ENCODE measurements at regions not wholly inside any gene's neighbourhood (a gene's known extent, or its start where the extent isn't known, plus 50 kb on each side); places are given as distances from the start of the nearest gene placed in this dataset.
"Not testable (repeated sequence)": the region's sequence is repeated elsewhere in the genome, so short reads cannot be mapped to it uniquely, and the experiment has no call there.

DNA sequence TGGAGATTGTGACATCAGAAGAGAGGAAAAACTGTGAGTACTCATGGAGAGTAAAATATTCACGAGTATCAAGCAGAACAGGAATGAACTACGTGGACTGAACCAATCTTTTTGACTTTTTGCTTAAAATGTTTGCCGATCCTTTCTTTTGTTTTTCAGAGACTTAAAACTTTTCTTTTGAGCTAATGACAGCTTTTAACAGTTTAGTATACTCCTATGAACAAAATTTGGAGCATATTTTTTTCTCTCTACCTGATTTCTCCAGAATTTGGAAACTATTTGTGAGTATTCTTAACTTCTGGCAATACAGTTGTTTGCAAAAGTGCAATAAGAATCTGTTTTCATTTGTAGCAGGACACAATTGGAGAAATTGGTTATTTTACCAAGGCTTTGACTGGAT is 786.3 kb downstream of the SORCS1 start:
- Histone ChIP-seq H3K9me3 (no peaks in the 10 kb centered on the region), H3K36me3 (no peaks in the 10 kb centered on the region), H3K4me3 (ENCODE audit: low read depth, low read length) (no peak overlapping the region), H3K4me1 (no peaks in the 10 kb centered on the region), H3K27me3 (no peaks in the 10 kb centered on the region)
- TF ChIP-seq, protein P1, sequence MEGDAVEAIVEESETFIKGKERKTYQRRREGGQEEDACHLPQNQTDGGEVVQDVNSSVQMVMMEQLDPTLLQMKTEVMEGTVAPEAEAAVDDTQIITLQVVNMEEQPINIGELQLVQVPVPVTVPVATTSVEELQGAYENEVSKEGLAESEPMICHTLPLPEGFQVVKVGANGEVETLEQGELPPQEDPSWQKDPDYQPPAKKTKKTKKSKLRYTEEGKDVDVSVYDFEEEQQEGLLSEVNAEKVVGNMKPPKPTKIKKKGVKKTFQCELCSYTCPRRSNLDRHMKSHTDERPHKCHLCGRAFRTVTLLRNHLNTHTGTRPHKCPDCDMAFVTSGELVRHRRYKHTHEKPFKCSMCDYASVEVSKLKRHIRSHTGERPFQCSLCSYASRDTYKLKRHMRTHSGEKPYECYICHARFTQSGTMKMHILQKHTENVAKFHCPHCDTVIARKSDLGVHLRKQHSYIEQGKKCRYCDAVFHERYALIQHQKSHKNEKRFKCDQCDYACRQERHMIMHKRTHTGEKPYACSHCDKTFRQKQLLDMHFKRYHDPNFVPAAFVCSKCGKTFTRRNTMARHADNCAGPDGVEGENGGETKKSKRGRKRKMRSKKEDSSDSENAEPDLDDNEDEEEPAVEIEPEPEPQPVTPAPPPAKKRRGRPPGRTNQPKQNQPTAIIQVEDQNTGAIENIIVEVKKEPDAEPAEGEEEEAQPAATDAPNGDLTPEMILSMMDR (IDR thresholded peaks at IDR 0.05; ENCODE audit: low read depth, low read length), result no peak
- DNase-seq, result no peak

DNA sequence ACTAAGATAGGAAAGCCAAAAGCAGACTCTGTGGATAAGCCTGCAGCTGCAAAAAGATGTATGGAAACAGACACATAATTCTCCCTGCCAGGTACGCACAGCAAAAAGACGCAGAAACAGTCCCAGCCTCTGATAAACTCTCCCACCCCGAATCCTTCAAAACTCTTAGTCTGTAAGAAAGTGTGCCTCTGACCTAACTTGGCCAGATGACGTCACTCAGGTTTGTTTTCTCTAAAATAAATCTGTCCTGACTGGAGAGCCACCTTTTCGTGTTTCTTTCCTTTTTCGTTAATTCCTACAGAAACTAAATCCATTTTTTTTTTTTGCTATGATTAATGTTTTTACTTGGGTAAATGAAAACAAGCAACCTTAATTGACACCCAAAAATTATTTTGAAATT is 793.8 kb downstream of the SORCS1 start:
- H3K4me3 ChIP-seq (ENCODE audit: low read depth, low read length), result no peak overlapping the region
- no peak for DNase-seq
- H3K4me1 ChIP-seq, result no peaks in the 10 kb centered on the region
- no peaks in the 10 kb centered on the region for H3K9me3 ChIP-seq
- H3K27me3 ChIP-seq, result no peaks in the 10 kb centered on the region
- H3K36me3 ChIP-seq, result no peaks in the 10 kb centered on the region
- TF ChIP-seq, protein P1 (IDR thresholded peaks at IDR 0.05; ENCODE audit: low read depth, low read length), result no peak

DNA sequence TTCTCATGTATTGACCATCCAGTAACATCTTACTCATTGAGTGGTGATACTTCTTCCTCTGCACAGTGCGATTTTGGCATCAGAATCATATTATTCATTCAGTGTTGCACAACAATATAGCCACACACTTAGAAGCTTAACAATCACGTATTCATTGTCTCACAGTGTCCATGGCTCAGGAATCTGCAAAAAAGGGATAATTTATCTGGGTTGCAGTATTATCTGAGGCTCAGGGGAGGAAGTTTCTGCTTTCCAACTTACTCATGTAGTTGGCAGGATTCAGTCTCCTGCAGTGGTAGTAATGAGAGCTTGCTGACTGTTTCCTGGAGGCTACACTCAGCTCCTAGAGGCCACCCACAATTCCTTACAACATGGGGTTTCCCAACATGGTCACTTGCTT is 803.6 kb downstream of the SORCS1 start:
- TF ChIP-seq, protein P1 (IDR thresholded peaks at IDR 0.05; ENCODE audit: low read depth, low read length), result no peak
- DNase-seq, result no peak
- Histone ChIP-seq H3K4me3 (ENCODE audit: low read depth, low read length) (no peak overlapping the region), H3K36me3 (no peaks in the 10 kb centered on the region), H3K4me1 (no peaks in the 10 kb centered on the region), H3K27me3 (no peaks in the 10 kb centered on the region), H3K9me3 (no peaks in the 10 kb centered on the region)

DNA sequence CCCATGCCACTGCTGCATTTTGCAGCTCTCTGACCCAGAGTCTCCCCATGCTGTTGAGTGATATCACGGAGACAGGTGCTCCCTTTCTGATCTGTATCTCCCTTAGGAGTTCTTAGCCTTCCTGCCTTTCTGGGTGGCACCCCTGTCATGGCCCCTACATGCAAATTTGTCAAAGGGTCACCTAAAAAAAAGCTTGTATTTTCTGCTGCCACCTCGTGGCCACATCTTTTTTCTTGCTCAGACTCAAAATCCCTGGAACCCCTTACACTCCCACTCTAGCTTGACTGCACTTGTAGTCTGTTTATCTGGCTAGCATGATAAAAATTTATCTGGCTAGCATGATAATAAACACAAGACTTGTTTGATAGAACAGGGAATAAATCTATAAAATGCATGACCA is 809.1 kb downstream of the SORCS1 start:
- no peaks in the 10 kb centered on the region for H3K27me3 ChIP-seq
- H3K9me3 ChIP-seq, result no peaks in the 10 kb centered on the region
- TF ChIP-seq, protein P1 (IDR thresholded peaks at IDR 0.05; ENCODE audit: low read depth, low read length), result peak; percentile 58
- H3K4me1 ChIP-seq, result no peaks in the 10 kb centered on the region
- H3K36me3 ChIP-seq, result no peaks in the 10 kb centered on the region
- peak; percentile 16 for DNase-seq
- H3K4me3 ChIP-seq (ENCODE audit: low read depth, low read length), result no peak overlapping the region

DNA sequence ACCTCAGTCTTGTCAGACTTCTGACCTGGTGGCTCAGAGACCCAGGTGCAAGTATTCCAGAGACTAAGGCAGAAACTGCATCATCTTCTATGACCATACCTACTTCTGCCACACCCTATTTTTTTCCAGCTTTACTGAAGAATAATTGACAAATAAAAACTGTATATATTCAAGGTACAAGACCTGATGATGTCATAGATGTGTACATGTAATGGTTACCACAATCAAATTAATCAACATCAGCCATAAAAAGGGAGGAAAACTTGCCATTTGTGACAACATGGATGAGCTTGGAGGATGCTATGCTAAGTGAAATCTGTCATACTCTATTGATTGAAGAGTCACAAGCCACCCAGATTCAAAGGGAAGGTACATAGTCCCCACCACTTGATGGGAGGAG is 815.6 kb downstream of the SORCS1 start:
- Histone ChIP-seq H3K4me3 (ENCODE audit: low read depth, low read length) (no peak overlapping the region), H3K27me3 (no peaks in the 10 kb centered on the region), H3K4me1 (no peaks in the 10 kb centered on the region), H3K9me3 (no peaks in the 10 kb centered on the region), H3K36me3 (no peaks in the 10 kb centered on the region)
- DNase-seq, result no peak
- TF ChIP-seq, protein P1 (IDR thresholded peaks at IDR 0.05; ENCODE audit: low read depth, low read length), result no peak

DNA sequence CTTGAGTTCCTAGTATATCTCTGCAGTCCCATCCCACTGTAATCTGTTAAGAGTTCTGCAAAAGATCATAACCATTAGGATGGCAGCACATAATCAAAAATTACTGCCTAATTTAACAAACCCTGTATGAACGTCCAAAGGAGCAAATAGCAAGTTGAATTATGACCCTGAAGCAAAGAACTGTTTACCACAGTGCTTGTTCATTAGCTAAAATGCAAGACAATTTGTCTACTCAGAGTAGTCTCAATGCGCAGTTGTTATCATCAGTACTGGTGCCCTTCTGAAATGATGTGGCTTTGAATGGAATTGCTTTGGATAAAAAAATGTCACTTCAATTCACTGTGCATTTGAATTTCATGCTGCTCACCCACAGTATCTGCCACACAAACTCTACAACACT is 817.0 kb downstream of the SORCS1 start:
- TF ChIP-seq, protein P1 (IDR thresholded peaks at IDR 0.05; ENCODE audit: low read depth, low read length), result no peak
- DNase-seq, result no peak

DNA sequence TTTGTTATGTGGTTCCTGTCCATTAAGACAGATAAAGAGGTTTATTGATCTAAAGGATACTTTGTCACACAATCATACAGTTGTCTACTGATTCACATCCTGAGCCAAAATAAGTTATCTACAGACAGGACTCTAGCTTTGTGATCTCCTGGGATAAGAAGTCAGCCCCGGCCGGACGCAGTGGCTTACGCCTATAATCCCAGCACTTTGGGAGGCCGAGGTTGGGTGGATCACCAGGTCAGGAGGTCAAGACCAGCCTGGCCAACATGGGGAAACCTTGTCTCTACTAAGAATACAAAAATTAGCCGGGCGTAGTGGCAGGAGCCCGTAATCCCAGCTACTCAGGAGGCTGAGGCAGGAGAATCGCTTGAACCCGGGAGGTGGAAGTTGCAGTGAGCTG is 821.0 kb downstream of the SORCS1 start:
- not testable (repeated sequence) for H3K9me3 ChIP-seq; H3K27me3 ChIP-seq; H3K4me1 ChIP-seq; H3K4me3 ChIP-seq (ENCODE audit: low read depth, low read length); H3K36me3 ChIP-seq; DNase-seq

More for the DNA sequence above, 817.0 kb downstream of the SORCS1 start:
- no peaks in the 10 kb centered on the region for H3K4me1 ChIP-seq
- no peaks in the 10 kb centered on the region for H3K27me3 ChIP-seq
- H3K36me3 ChIP-seq, result no peaks in the 10 kb centered on the region
- no peaks in the 10 kb centered on the region for H3K9me3 ChIP-seq
- H3K4me3 ChIP-seq (ENCODE audit: low read depth, low read length), result no peak overlapping the region

All from BE2C (cell line).